ENCODE measurements at regions not wholly inside any gene's neighbourhood (a gene's known extent, or its start where the extent isn't known, plus 50 kb on each side); places are given as distances from the start of the nearest gene placed in this dataset.

- TF ChIP-seq FOS (IDR thresholded peaks at IDR 0.05; ENCODE audit: borderline replicate concordance, insufficient read depth, low read length) (no peak), POLR2A (IDR thresholded peaks at IDR 0.05; ENCODE audit: low read depth, low read length) (no peak), CTCF (IDR thresholded peaks at IDR 0.05; ENCODE audit: extremely low read depth in 1 of 2, insufficient read depth in 1 of 2, low read depth in 1 of 2, low read length in 2 of 2) (no peak), EZH2 (IDR thresholded peaks at IDR 0.05; ENCODE audit: borderline replicate concordance, low read depth, low read length, severe bottlenecking) (no peak), JUN (IDR thresholded peaks at IDR 0.05; ENCODE audit: borderline replicate concordance, insufficient read depth, insufficient read length, low read depth) (no peak), POLR2AphosphoS5 (IDR thresholded peaks at IDR 0.05; ENCODE audit: insufficient read depth, low read depth, low read length) (no peak), MAX (IDR thresholded peaks at IDR 0.05; ENCODE audit: insufficient read depth, insufficient read length) (no peak), MYC (IDR thresholded peaks at IDR 0.05; ENCODE audit: low read depth, low read length) (no peak), GATA2 (IDR thresholded peaks at IDR 0.05; ENCODE audit: insufficient read depth, insufficient read length, low read depth, low read length) (no peak)
Observed at GRCh38 chr3:182294696-182295095, 498.6 kb upstream of the ATP11B start.
